GM12878 (cell line): ENCODE measurements at regions not wholly inside any gene's neighbourhood (a gene's known extent, or its start where the extent isn't known, plus 50 kb on each side); places are given as distances from the start of the nearest gene placed in this dataset.

ENCODE experiments used
- BRCA1 ChIP-seq: IDR thresholded peaks from 2 replicates; pipeline ENCODE4 v1.6.1; 2011; ENCODE audit warnings: low read depth, low read length, improper control_type of control experiment
- EP300 ChIP-seq, 2 experiments: fragments of 150-350 bp in 1 of 2; IDR thresholded peaks; 2 replicates each; pipeline ENCODE4 v1.6.1; 2011 to 2012; ENCODE audit warnings: low read depth in 2 of 2, low read length in 2 of 2, borderline replicate concordance in 1 of 2, improper control_type of control experiment in 1 of 2, inconsistent platforms in 1 of 2; ENCODE audit not compliant: control insufficient read depth in 1 of 2
- ESRRA ChIP-seq: IDR thresholded peaks from 2 replicates; pipeline ENCODE4 v1.6.1; 2012; ENCODE audit warnings: mild to moderate bottlenecking, low read length, improper control_type of control experiment
- MEF2A ChIP-seq: IDR thresholded peaks from 2 replicates; pipeline ENCODE4 v1.6.1; 2011; ENCODE audit warnings: low read depth, mild to moderate bottlenecking, low read length, moderate library complexity; ENCODE audit not compliant: insufficient read depth
- NR2C2 ChIP-seq: IDR thresholded peaks from 2 replicates; pipeline ENCODE4 v1.6.1; 2011; ENCODE audit warnings: borderline replicate concordance, low read depth; ENCODE audit not compliant: control insufficient read depth, insufficient read length
- RAD21 ChIP-seq: IDR thresholded peaks from 2 replicates; pipeline ENCODE4 v1.6.1; 2011; ENCODE audit warnings: mild to moderate bottlenecking, low read depth, low read length, moderate library complexity; ENCODE audit not compliant: insufficient read depth
- RBBP5 ChIP-seq: fragments of 200-600 bp; sonication (generic); conservative IDR thresholded peaks from 2 replicates; pipeline ENCODE4 v1.6.1; 2016
- SKIL ChIP-seq: fragments of 450-650 bp; IDR thresholded peaks from 2 replicates; pipeline ENCODE4 v1.6.1; 2017; ENCODE audit warnings: mild to moderate bottlenecking, low read depth, inconsistent platforms; ENCODE audit not compliant: poor library complexity, severe bottlenecking
- SMAD5 ChIP-seq: IDR thresholded peaks from 2 replicates; pipeline ENCODE4 v1.6.1; 2016; ENCODE audit warnings: antibody characterized with exemption, low read depth
- TCF7 ChIP-seq: IDR thresholded peaks from 2 replicates; pipeline ENCODE4 v1.6.1; 2014; ENCODE audit warnings: antibody characterized with exemption, borderline replicate concordance
- WRNIP1 ChIP-seq: IDR thresholded peaks from 2 replicates; pipeline ENCODE4 v1.6.1; 2011; ENCODE audit warnings: low read depth, low read length, improper control_type of control experiment, borderline replicate concordance
- TF ChIP-seq, protein P1 (sequence below): IDR thresholded peaks from 2 replicates; pipeline ENCODE4 v1.6.1; 2011; ENCODE audit warnings: mild to moderate bottlenecking, low read depth, low read length, moderate library complexity; ENCODE audit not compliant: insufficient replicate concordance
- TF ChIP-seq, protein P2 (sequence below): fragments of 450-650 bp; IDR thresholded peaks from 2 replicates; pipeline ENCODE4 v1.6.1; 2018; ENCODE audit warnings: borderline replicate concordance, mild to moderate bottlenecking; ENCODE audit not compliant: partially characterized antibody
- TF ChIP-seq, protein P3 (sequence below): fragments of 450-650 bp; IDR thresholded peaks from 2 replicates; pipeline ENCODE4 v1.6.1; 2018; ENCODE audit warnings: mild to moderate bottlenecking, low read depth, moderate library complexity; ENCODE audit not compliant: partially characterized antibody
- TF ChIP-seq, protein P4 (sequence below): fragments of 450-650 bp; IDR thresholded peaks from 2 replicates; pipeline ENCODE4 v1.6.1; 2017; ENCODE audit warnings: antibody characterized with exemption, mild to moderate bottlenecking, moderate library complexity

DNA sequence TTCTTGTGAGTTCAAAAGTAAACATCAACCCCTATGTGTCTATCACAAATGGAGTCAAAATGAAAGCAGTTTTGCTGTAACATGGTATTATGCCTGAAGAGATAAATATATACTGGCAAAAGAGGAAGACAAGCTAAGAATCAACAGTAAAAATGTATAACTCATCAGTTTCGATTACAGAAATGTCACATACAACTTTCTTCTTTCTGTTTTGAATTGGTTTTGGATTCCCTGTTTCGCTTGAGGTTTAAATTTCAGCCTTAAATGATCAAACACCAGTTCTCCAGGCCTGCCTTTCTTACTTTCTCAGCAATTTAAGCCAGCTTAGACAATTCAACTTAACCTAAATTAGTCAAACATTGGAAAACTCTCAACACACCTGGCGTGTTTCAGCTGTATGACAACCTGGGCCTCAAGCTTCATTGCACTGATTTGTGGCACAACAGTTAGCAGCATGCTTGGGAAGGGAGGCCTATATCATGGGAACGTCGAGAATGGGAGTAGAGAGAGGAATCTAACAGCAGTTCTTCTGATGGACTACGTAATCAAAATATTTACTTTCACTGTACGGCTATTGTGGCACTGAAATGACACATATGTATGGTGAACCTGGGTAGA is 51.9 kb upstream of the MARCKS start (continued):
- TF ChIP-seq, protein P1, sequence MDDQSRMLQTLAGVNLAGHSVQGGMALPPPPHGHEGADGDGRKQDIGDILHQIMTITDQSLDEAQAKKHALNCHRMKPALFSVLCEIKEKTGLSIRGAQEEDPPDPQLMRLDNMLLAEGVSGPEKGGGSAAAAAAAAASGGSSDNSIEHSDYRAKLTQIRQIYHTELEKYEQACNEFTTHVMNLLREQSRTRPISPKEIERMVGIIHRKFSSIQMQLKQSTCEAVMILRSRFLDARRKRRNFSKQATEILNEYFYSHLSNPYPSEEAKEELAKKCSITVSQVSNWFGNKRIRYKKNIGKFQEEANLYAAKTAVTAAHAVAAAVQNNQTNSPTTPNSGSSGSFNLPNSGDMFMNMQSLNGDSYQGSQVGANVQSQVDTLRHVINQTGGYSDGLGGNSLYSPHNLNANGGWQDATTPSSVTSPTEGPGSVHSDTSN = no peak
- TF ChIP-seq RAD21 (no peak), ESRRA (no peak), TCF7 (peak; percentile 65; the same call in 1 of the 2 replicates), EP300 (IDR thresholded peaks at IDR 0.05; ENCODE audit: borderline replicate concordance in 1 of 2, control insufficient read depth in 1 of 2, low read depth in 2 of 2, low read length in 2 of 2) (peak; percentile 45 to 83; a peak in 3 of 4 replicates), RBBP5 (no peak), BRCA1 (no peak), SMAD5 (no peak), SKIL (peak; percentile 97), NR2C2 (no peak), MEF2A (peak; percentile 83), WRNIP1 (no peak)
- TF ChIP-seq, protein P2, sequence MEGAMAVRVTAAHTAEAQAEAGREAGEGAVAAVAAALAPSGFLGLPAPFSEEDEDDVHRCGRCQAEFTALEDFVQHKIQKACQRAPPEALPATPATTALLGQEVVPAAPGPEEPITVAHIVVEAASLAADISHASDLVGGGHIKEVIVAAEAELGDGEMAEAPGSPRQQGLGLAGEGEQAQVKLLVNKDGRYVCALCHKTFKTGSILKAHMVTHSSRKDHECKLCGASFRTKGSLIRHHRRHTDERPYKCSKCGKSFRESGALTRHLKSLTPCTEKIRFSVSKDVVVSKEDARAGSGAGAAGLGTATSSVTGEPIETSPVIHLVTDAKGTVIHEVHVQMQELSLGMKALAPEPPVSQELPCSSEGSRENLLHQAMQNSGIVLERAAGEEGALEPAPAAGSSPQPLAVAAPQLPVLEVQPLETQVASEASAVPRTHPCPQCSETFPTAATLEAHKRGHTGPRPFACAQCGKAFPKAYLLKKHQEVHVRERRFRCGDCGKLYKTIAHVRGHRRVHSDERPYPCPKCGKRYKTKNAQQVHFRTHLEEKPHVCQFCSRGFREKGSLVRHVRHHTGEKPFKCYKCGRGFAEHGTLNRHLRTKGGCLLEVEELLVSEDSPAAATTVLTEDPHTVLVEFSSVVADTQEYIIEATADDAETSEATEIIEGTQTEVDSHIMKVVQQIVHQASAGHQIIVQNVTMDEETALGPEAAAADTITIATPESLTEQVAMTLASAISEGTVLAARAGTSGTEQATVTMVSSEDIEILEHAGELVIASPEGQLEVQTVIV = no peak
- TF ChIP-seq, protein P3, sequence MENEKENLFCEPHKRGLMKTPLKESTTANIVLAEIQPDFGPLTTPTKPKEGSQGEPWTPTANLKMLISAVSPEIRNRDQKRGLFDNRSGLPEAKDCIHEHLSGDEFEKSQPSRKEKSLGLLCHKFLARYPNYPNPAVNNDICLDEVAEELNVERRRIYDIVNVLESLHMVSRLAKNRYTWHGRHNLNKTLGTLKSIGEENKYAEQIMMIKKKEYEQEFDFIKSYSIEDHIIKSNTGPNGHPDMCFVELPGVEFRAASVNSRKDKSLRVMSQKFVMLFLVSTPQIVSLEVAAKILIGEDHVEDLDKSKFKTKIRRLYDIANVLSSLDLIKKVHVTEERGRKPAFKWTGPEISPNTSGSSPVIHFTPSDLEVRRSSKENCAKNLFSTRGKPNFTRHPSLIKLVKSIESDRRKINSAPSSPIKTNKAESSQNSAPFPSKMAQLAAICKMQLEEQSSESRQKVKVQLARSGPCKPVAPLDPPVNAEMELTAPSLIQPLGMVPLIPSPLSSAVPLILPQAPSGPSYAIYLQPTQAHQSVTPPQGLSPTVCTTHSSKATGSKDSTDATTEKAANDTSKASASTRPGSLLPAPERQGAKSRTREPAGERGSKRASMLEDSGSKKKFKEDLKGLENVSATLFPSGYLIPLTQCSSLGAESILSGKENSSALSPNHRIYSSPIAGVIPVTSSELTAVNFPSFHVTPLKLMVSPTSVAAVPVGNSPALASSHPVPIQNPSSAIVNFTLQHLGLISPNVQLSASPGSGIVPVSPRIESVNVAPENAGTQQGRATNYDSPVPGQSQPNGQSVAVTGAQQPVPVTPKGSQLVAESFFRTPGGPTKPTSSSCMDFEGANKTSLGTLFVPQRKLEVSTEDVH = no peak
- TF ChIP-seq, protein P4, sequence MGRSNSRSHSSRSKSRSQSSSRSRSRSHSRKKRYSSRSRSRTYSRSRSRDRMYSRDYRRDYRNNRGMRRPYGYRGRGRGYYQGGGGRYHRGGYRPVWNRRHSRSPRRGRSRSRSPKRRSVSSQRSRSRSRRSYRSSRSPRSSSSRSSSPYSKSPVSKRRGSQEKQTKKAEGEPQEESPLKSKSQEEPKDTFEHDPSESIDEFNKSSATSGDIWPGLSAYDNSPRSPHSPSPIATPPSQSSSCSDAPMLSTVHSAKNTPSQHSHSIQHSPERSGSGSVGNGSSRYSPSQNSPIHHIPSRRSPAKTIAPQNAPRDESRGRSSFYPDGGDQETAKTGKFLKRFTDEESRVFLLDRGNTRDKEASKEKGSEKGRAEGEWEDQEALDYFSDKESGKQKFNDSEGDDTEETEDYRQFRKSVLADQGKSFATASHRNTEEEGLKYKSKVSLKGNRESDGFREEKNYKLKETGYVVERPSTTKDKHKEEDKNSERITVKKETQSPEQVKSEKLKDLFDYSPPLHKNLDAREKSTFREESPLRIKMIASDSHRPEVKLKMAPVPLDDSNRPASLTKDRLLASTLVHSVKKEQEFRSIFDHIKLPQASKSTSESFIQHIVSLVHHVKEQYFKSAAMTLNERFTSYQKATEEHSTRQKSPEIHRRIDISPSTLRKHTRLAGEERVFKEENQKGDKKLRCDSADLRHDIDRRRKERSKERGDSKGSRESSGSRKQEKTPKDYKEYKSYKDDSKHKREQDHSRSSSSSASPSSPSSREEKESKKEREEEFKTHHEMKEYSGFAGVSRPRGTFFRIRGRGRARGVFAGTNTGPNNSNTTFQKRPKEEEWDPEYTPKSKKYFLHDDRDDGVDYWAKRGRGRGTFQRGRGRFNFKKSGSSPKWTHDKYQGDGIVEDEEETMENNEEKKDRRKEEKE = no peak
